Transverse colon (tissue), 4 donors: ENCODE measurements at regions not wholly inside any gene's neighbourhood (a gene's known extent, or its start where the extent isn't known, plus 50 kb on each side); places are given as distances from the start of the nearest gene placed in this dataset.

Source experiments
- CTCF ChIP-seq, 5 experiments: fragments of 200-600 bp in 3 of 5; fragments of 450-650 bp in 2 of 5; sonication (generic) in 3 of 5; IDR thresholded peaks; 1 replicate in 2 of 5; 2 replicates in 3 of 5; pipeline ENCODE4 v1.5.1; 2016 to 2017; ENCODE audit warnings: antibody characterized with exemption in 5 of 5, inconsistent platforms in 3 of 5, mild to moderate bottlenecking in 2 of 5, moderate library complexity in 1 of 5
- EP300 ChIP-seq: sonication (generic); formaldehyde crosslinking; IDR thresholded peaks from one replicate; pipeline ENCODE4 v1.6.1; 2017; ENCODE audit warnings: antibody characterized with exemption, low read depth
- POLR2A ChIP-seq: fragments of 450-650 bp; IDR thresholded peaks from one replicate; pipeline ENCODE4 v1.6.1; 2016; ENCODE audit warnings: antibody characterized with exemption, mild to moderate bottlenecking, moderate library complexity
- POLR2AphosphoS5 ChIP-seq, 3 donors: sonication (generic); formaldehyde crosslinking; IDR thresholded peaks; one replicate each; pipeline ENCODE4 v1.6.1; 2016; ENCODE audit warnings: antibody characterized with exemption in 3 of 3

- TF ChIP-seq CTCF (IDR thresholded peaks at IDR 0.05): no peak
- no peak for TF ChIP-seq POLR2A
- no peak for TF ChIP-seq POLR2AphosphoS5 (IDR thresholded peaks at IDR 0.05)
- TF ChIP-seq EP300: no peak
These were observed 146.0 kb upstream of the PHACTR1 start for GRCh38 chr6:12570461-12571030.
